ENCODE measurements at regions not wholly inside any gene's neighbourhood (a gene's known extent, or its start where the extent isn't known, plus 50 kb on each side); places are given as distances from the start of the nearest gene placed in this dataset.
A peak's percentile ranks its signal among the peaks of the same experiment; 100 is the strongest.

GRCh38 chr20:5674176-5674660 is 63.4 kb upstream of the GPCPD1 start:
- ATAC-seq (ENCODE audit: low read depth) (peak; percentile 93), DNase-seq (peak; percentile 84)
- peaks cover 28 to 33% of the 10 kb centered on the region in 2 donors for H3K4me1 ChIP-seq (ENCODE audit: control insufficient read depth in 2 of 2, insufficient read depth in 2 of 2, low read length in 2 of 2)
- H3K9ac ChIP-seq (ENCODE audit: low read length): no peak overlapping the region
- WGBS (ENCODE audit: insufficient coverage): 0% methylated on average over 1 of the region's 3 CpGs
- no peaks in the 10 kb centered on the region for H3K36me3 ChIP-seq (replicated peaks in 1 of 2; ENCODE audit: control extremely low read depth in 1 of 2, control insufficient read depth in 1 of 2, extremely low read depth in 1 of 2, insufficient read depth in 2 of 2, low read length in 1 of 2)
- peak; percentile 25 for TF ChIP-seq CTCF (IDR thresholded peaks at IDR 0.05)
- TF ChIP-seq EZH2 (IDR thresholded peaks at IDR 0.05; ENCODE audit: borderline replicate concordance, insufficient read depth, low read depth, low read length, poor library complexity, severe bottlenecking): no peak
- H3K79me2 ChIP-seq (ENCODE audit: control insufficient read depth, insufficient read depth, low read length): no peaks in the 10 kb centered on the region
- Mint-ChIP-seq H3K4me3 (peak overlapping the region; percentile 44), H3K4me1 (peaks cover 26% of the 10 kb centered on the region), H3K9me3 (ENCODE audit: insufficient read depth) (no peaks in the 10 kb centered on the region), H3K27me3 (no peaks in the 10 kb centered on the region), H3K27ac (peak overlapping the region; percentile 42)
- H2AFZ ChIP-seq (ENCODE audit: insufficient read depth, low read depth, low read length, poor library complexity, severe bottlenecking): no peak overlapping the region
- ChIA-PET POLR2A (interaction anchor here (0.7 to 1.0 kb wide), 2 partner anchors 23 to 54 kb away, joined by 4 to 11 read pairs; no protein-coding TSS in a partner anchor), CTCF (interaction anchor here (1.0 to 2.5 kb wide), 5 partner anchors 28 to 117 kb away, joined by 3 to 8 read pairs (median 3); no protein-coding TSS in a partner anchor)
- peak overlapping the region in 1 of 2 donors; percentile 78 for H3K27ac ChIP-seq (ENCODE audit: low read length in 2 of 2)
- no peaks in the 10 kb centered on the region for H3K27me3 ChIP-seq (replicated peaks in 1 of 4; ENCODE audit: control extremely low read depth in 1 of 4, control insufficient read depth in 3 of 4, insufficient read depth in 4 of 4, low read length in 3 of 4)
- H3K4me3 ChIP-seq (ENCODE audit: control extremely low read depth in 1 of 5, extremely low read depth in 1 of 5, insufficient read depth in 1 of 5, low read depth in 2 of 5, low read length in 4 of 5): peak overlapping the region in 1 of 5 experiments; percentile 6
- H4K20me1 ChIP-seq (ENCODE audit: control insufficient read depth, insufficient read depth, low read length, poor library complexity, severe bottlenecking): no peaks in the 10 kb centered on the region
- intact Hi-C loops (cut with micrococcal nuclease): loop anchor here (1.0 to 5.0 kb wide), 5 partner anchors 15 to 113 kb away; partner anchors contain the start of gene SHLD1
- peak overlapping the region; percentile 35 for H3K4me2 ChIP-seq (replicated peaks; ENCODE audit: low read depth, low read length, poor library complexity, severe bottlenecking)
- H3K9me3 ChIP-seq (ENCODE audit: control extremely low read depth in 1 of 3, control insufficient read depth in 2 of 3, insufficient read depth in 1 of 3, low read length in 2 of 3): peaks cover 0 to 3% (median 0%) of the 10 kb centered on the region in 3 donors

DNA sequence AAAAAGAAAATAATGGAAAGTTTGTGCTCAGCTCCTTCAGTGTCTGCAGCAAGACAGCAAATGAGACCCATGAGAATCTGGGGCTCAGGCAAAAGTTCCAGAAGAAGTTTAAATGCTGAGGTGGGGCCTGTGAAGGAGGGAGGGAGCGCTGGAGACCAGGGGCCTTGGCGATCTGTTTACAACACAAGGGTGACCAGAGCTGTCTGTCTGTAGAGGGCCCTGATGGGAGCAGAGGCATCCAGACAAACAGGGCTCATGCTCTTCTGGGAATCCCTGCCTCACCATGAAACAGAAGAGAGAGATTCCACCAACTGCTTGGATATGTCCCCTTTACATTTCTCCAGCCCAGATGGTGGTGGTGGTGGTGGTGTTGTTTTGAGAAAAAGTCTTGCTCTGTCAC is 60.1 kb upstream of the GPCPD1 start:
- Mint-ChIP-seq H3K27me3 (no peaks in the 10 kb centered on the region), H3K9me3 (ENCODE audit: insufficient read depth) (no peaks in the 10 kb centered on the region), H3K4me3 (no peak overlapping the region), H3K27ac (no peak overlapping the region), H3K4me1 (peaks cover 43% of the 10 kb centered on the region)
- TF ChIP-seq EZH2 (IDR thresholded peaks at IDR 0.05; ENCODE audit: borderline replicate concordance, insufficient read depth, low read depth, low read length, poor library complexity, severe bottlenecking) (no peak), CTCF (IDR thresholded peaks at IDR 0.05) (no peak)
- H3K27me3 ChIP-seq (replicated peaks in 1 of 4; ENCODE audit: control extremely low read depth in 1 of 4, control insufficient read depth in 3 of 4, insufficient read depth in 4 of 4, low read length in 3 of 4): no peaks in the 10 kb centered on the region
- H3K27ac ChIP-seq (ENCODE audit: low read length in 2 of 2): no peak overlapping the region
- peaks cover 0 to 8% (median 0%) of the 10 kb centered on the region in 3 donors for H3K9me3 ChIP-seq (ENCODE audit: control extremely low read depth in 1 of 3, control insufficient read depth in 2 of 3, insufficient read depth in 1 of 3, low read length in 2 of 3)
- H4K20me1 ChIP-seq (ENCODE audit: control insufficient read depth, insufficient read depth, low read length, poor library complexity, severe bottlenecking): no peaks in the 10 kb centered on the region
- H3K9ac ChIP-seq (ENCODE audit: low read length): no peak overlapping the region
- WGBS (ENCODE audit: insufficient coverage): 100% methylated on average over 1 of the region's 2 CpGs
- H3K36me3 ChIP-seq (replicated peaks in 1 of 2; ENCODE audit: control extremely low read depth in 1 of 2, control insufficient read depth in 1 of 2, extremely low read depth in 1 of 2, insufficient read depth in 2 of 2, low read length in 1 of 2): no peaks in the 10 kb centered on the region
- no peak for ATAC-seq (ENCODE audit: low read depth)
- H3K4me1 ChIP-seq (ENCODE audit: control insufficient read depth in 2 of 2, insufficient read depth in 2 of 2, low read length in 2 of 2): peaks cover 34 to 43% of the 10 kb centered on the region in 2 donors
- H3K79me2 ChIP-seq (ENCODE audit: control insufficient read depth, insufficient read depth, low read length): no peaks in the 10 kb centered on the region
- H3K4me3 ChIP-seq (ENCODE audit: control extremely low read depth in 1 of 5, extremely low read depth in 1 of 5, insufficient read depth in 1 of 5, low read depth in 2 of 5, low read length in 4 of 5): no peak overlapping the region
- no peak for DNase-seq
- ChIA-PET POLR2A (interaction anchor here (0.6 kb wide), 1 partner anchor 20 kb away, joined by 8 read pairs; no protein-coding TSS in a partner anchor), CTCF (interaction anchor here (0.7 kb wide), 1 partner anchor 103 kb away, joined by 4 read pairs; no protein-coding TSS in a partner anchor)
- no peak overlapping the region for H3K4me2 ChIP-seq (replicated peaks; ENCODE audit: low read depth, low read length, poor library complexity, severe bottlenecking)
- no peak overlapping the region for H2AFZ ChIP-seq (ENCODE audit: insufficient read depth, low read depth, low read length, poor library complexity, severe bottlenecking)
- intact Hi-C loops (cut with micrococcal nuclease): loop anchor here (5.0 kb wide), 2 partner anchors 81 to 116 kb away; partner anchors contain the start of gene SHLD1
